A549 (cell line): ENCODE measurements at regions not wholly inside any gene's neighbourhood (a gene's known extent, or its start where the extent isn't known, plus 50 kb on each side); places are given as distances from the start of the nearest gene placed in this dataset.

Source experiments
- ATAC-seq, 2 experiments: fragments of 200-7000 bp in 1 of 2; fragments of >200 bp in 1 of 2; cut with Nextera tagmentation in 1 of 2; cut with Tn5 transposase in 1 of 2; 3 replicates each; pipeline versions ENCODE4 v1.8.0 to v1.9.1; 2018 to 2020; ENCODE audit warnings: mild to moderate bottlenecking in 1 of 2, moderate library complexity in 1 of 2
- CTCF ChIA-PET: fragments of 300-600 bp; sonication (Branson Sonifier 250); formaldehyde crosslinking; extraction: SDS; loops from one replicate; lab custom pipeline; 2021; ENCODE audit warnings: antibody characterized with exemption, inconsistent platforms; lab: Yijun Ruan, JAX
- POLR2A ChIA-PET: fragments of 350-600 bp; formaldehyde crosslinking; extraction: SDS; loops from one replicate; lab custom pipeline; 2021; ENCODE audit warnings: antibody characterized with exemption, inconsistent platforms; lab: Yijun Ruan, JAX
- DNase-seq, 2 experiments: peaks; one replicate each; pipeline versions ENCODE4 v3.0.0 to v3.0.0-alpha.2; 2011 to 2016; ENCODE audit warnings: low read depth in 1 of 2, low spot score in 1 of 2
- FAIRE-seq: peaks from 2 replicates; lab custom pipeline; 2011; peaks lifted over from hg19 to GRCh38; lab: Jason Lieb, UNC
- H3K27ac ChIP-seq, 2 experiments: fragments of >200 bp; sonication (Bioruptor Twin); formaldehyde crosslinking; 3 replicates each; pipeline ENCODE4 v1.5.1; 2016 to 2017
- H3K4me1 ChIP-seq: fragments of >200 bp; sonication (Bioruptor Twin); formaldehyde crosslinking; 3 replicates; pipeline ENCODE4 v1.6.1; 2016
- H3K4me2 ChIP-seq: fragments of >200 bp; sonication (Bioruptor Twin); formaldehyde crosslinking; 3 replicates; pipeline ENCODE4 v1.6.1; 2016
- H3K4me3 ChIP-seq: fragments of >200 bp; sonication (Bioruptor Twin); formaldehyde crosslinking; 3 replicates; pipeline ENCODE4 v1.5.1; 2016
- H3K9me3 ChIP-seq: fragments of >200 bp; sonication (Bioruptor Twin); formaldehyde crosslinking; 3 replicates; pipeline ENCODE4 v1.6.1; 2016
- BHLHE40 ChIP-seq: IDR thresholded peaks from 2 replicates; pipeline ENCODE4 v1.6.1; 2012; ENCODE audit warnings: low read depth, low read length, inconsistent platforms
- CBX8 ChIP-seq: fragments of 200-600 bp; sonication (generic); IDR thresholded peaks from 2 replicates; pipeline ENCODE4 v1.6.1; 2016
- CEBPB ChIP-seq, 2 experiments: fragments of >200 bp in 1 of 2; sonication (Bioruptor Twin) in 1 of 2; formaldehyde crosslinking in 1 of 2; IDR thresholded peaks; 2 replicates each; pipeline ENCODE4 v1.6.1; 2012 to 2016
- CHD4 ChIP-seq: fragments of 200-600 bp; sonication (generic); IDR thresholded peaks from 2 replicates; pipeline ENCODE4 v1.6.1; 2016; ENCODE audit warnings: antibody characterized with exemption, mild to moderate bottlenecking, borderline replicate concordance
- ESRRA ChIP-seq: fragments of 150-350 bp; IDR thresholded peaks from 2 replicates; pipeline ENCODE4 v1.6.1; 2014; ENCODE audit warnings: mild to moderate bottlenecking, low read length, borderline replicate concordance
- FOSB ChIP-seq: fragments of 250-450 bp; sonication (Bioruptor Pico); IDR thresholded peaks from 2 replicates; pipeline ENCODE4 v1.5.0; 2020; ENCODE audit warnings: mild to moderate bottlenecking, moderate library complexity
- FOSL2 ChIP-seq, 2 experiments: fragments of 450-650 bp in 1 of 2; fragments of >200 bp in 1 of 2; sonication (Bioruptor Twin) in 1 of 2; formaldehyde crosslinking; IDR thresholded peaks; 2 replicates each; pipeline versions ENCODE4 v1.5.0 to v1.6.1; 2016 to 2020; ENCODE audit warnings: mild to moderate bottlenecking in 1 of 2, moderate library complexity in 1 of 2
- GATA3 ChIP-seq: IDR thresholded peaks from 2 replicates; pipeline ENCODE4 v1.6.1; 2012; ENCODE audit warnings: borderline replicate concordance
- HDAC2 ChIP-seq: fragments of 200-600 bp; sonication (generic); IDR thresholded peaks from 2 replicates; pipeline ENCODE4 v1.6.1; 2016
- HOXB5 ChIP-seq: fragments of 250-450 bp; sonication (Bioruptor Pico); IDR thresholded peaks from 2 replicates; pipeline ENCODE4 v1.5.0; 2020; ENCODE audit warnings: mild to moderate bottlenecking, moderate library complexity
- KDM1A ChIP-seq: fragments of 200-600 bp; sonication (generic); IDR thresholded peaks from 2 replicates; pipeline ENCODE4 v1.6.1; 2016; ENCODE audit warnings: low read depth, mild to moderate bottlenecking
- KDM5A ChIP-seq: fragments of 200-600 bp; sonication (generic); IDR thresholded peaks from 2 replicates; pipeline ENCODE4 v1.6.1; 2016; ENCODE audit warnings: antibody characterized with exemption, mild to moderate bottlenecking
- NR3C1 ChIP-seq: fragments of >200 bp; sonication (Bioruptor Twin); formaldehyde crosslinking; IDR thresholded peaks from 3 replicates; pipeline ENCODE4 v1.6.1; 2017
- PHF8 ChIP-seq: fragments of 200-600 bp; sonication (generic); IDR thresholded peaks from 2 replicates; pipeline ENCODE4 v1.6.1; 2016; ENCODE audit warnings: low read depth, mild to moderate bottlenecking, antibody characterized with exemption, moderate library complexity, borderline replicate concordance
- POLR2AphosphoS2 ChIP-seq: conservative IDR thresholded peaks from 2 replicates; pipeline ENCODE4 v1.6.1; 2012; ENCODE audit warnings: low read length, improper control_type of control experiment, inconsistent platforms
- RCOR1 ChIP-seq: fragments of 150-350 bp; IDR thresholded peaks from 2 replicates; pipeline ENCODE4 v1.6.1; 2014; ENCODE audit warnings: antibody characterized with exemption, low read length, low read depth
- RFX5 ChIP-seq: fragments of 450-650 bp; IDR thresholded peaks from 2 replicates; pipeline ENCODE4 v1.7.1; 2014; ENCODE audit warnings: antibody characterized with exemption, mild to moderate bottlenecking, moderate library complexity
- ZC3H11A ChIP-seq: fragments of 450-650 bp; IDR thresholded peaks from 2 replicates; pipeline ENCODE4 v1.6.1; 2014; ENCODE audit warnings: antibody characterized with exemption, mild to moderate bottlenecking
- ZSCAN20 ChIP-seq: fragments of 250-450 bp; sonication (Bioruptor Pico); IDR thresholded peaks from 2 replicates; pipeline ENCODE4 v1.8.0; 2022; ENCODE audit warnings: mild to moderate bottlenecking, moderate library complexity
- WGBS: methylation state at CpG from one replicate; pipeline ENCODE4 v1.1.6; 2017; ENCODE audit errors: missing lambda C conversion rate; 5-methylcytosine and 5-hydroxymethylcytosine counted together
- TF ChIP-seq, protein P1 (sequence below): fragments of >200 bp; sonication (Bioruptor Twin); formaldehyde crosslinking; IDR thresholded peaks from 2 replicates; pipeline ENCODE4 v1.6.1; 2016
- TF ChIP-seq, protein P2 (sequence below): IDR thresholded peaks from 2 replicates; pipeline ENCODE4 v1.6.1; 2012; ENCODE audit warnings: low read depth, borderline replicate concordance
- TF ChIP-seq, protein P3 (sequence below): fragments of 150-350 bp; IDR thresholded peaks from 2 replicates; pipeline ENCODE4 v1.6.1; 2014; ENCODE audit warnings: low read depth, mild to moderate bottlenecking, low read length
- TF ChIP-seq, protein P4 (sequence below): fragments of 250-450 bp; sonication (Bioruptor Pico); IDR thresholded peaks from 2 replicates; pipeline ENCODE4 v1.5.0; 2020; ENCODE audit warnings: low read depth, mild to moderate bottlenecking, moderate library complexity
- TF ChIP-seq, protein P5 (sequence below): fragments of 250-450 bp; sonication (Bioruptor Pico); IDR thresholded peaks from 2 replicates; pipeline ENCODE4 v1.5.0; 2021; ENCODE audit warnings: mild to moderate bottlenecking, moderate library complexity, borderline replicate concordance

DNA sequence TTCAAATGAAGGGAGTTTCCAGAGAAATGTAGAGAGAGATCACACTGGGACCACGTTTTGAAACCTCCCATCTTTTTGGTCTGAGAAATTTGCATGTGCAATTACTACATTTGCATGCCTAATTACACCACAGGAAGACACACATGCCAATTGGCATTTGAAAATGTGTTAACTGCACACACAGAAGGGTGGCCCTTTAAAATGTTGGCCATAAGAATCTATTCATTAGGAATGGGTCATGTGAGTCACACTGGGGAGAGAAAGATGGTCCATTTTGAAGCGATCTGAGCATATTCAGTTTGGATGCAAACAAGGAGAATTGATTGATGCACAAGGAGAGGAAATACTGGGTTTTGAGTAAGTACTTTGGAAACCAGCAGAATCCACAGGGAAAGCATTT is 1407.1 kb upstream of the ACVR2A start (continued):
- no peak for TF ChIP-seq HOXB5
- TF ChIP-seq ESRRA = no peak
- TF ChIP-seq ZC3H11A = no peak
- TF ChIP-seq ZSCAN20 = no peak
- TF ChIP-seq, all 56 proteins: peak for 0

DNA sequence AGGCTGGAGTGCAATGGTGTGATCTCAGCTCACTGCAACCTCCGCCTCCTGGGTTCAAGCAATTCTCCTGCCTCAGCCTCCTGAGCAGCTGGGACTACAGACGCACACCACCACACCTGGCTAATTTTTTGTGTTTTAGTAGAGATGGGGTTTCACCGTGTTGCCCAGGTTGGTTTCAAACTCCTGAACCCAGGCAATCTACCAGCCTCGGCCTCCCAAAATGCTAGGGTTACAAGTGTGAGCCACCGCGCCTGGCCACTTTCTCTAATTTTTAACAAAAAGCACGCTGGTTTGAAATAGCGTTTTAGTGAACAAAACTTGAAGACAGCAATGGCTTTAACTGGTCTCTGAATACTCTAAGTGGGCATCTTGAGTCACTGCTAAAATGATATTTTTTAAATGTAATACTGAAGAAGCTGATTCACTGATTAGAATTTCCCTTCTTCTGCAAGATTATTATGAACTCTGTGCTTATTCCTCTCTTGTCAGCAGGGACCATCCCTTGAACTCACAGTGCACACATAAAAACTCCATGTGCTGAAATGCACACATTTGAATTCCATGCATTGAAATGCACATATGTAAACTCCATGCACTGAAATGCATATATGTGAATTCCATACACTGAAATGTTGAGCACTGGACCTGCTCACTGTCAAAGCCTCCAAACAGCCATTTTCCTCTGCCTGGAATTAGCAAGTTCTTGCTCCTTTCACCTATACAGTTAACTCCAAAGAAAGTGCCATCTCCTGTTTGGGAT is 1411.5 kb upstream of the ACVR2A start:
- no peak for FAIRE-seq
- Histone ChIP-seq H3K4me2 (no peak overlapping the region), H3K4me1 (no peaks in the 10 kb centered on the region), H3K9me3 (no peaks in the 10 kb centered on the region), H3K4me3 (no peak overlapping the region), H3K27ac (no peak overlapping the region)
- no peak for DNase-seq
- POLR2A ChIA-PET = no interaction called here
- 68% methylated on average over 8 of the region's 8 CpGs for WGBS
- CTCF ChIA-PET = no interaction called here
- TF ChIP-seq RCOR1 (no peak), RFX5 (no peak), CHD4 (no peak), CEBPB (IDR thresholded peaks at IDR 0.05) (no peak), HOXB5 (no peak), GATA3 (no peak), FOSL2 (IDR thresholded peaks at IDR 0.05) (no peak), FOSL2 (CRISPR knock-in tag; IDR thresholded peaks at IDR 0.05) (no peak), POLR2AphosphoS2 (no peak), KDM1A (no peak), BHLHE40 (no peak), HDAC2 (no peak), CBX8 (no peak), PHF8 (no peak), FOSB (CRISPR knock-in tag) (no peak)
- TF ChIP-seq, protein P1, sequence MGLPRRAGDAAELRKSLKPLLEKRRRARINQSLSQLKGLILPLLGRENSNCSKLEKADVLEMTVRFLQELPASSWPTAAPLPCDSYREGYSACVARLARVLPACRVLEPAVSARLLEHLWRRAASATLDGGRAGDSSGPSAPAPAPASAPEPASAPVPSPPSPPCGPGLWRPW = no peak
- TF ChIP-seq, protein P2, sequence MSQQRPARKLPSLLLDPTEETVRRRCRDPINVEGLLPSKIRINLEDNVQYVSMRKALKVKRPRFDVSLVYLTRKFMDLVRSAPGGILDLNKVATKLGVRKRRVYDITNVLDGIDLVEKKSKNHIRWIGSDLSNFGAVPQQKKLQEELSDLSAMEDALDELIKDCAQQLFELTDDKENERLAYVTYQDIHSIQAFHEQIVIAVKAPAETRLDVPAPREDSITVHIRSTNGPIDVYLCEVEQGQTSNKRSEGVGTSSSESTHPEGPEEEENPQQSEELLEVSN = no peak
- TF ChIP-seq, protein P3, sequence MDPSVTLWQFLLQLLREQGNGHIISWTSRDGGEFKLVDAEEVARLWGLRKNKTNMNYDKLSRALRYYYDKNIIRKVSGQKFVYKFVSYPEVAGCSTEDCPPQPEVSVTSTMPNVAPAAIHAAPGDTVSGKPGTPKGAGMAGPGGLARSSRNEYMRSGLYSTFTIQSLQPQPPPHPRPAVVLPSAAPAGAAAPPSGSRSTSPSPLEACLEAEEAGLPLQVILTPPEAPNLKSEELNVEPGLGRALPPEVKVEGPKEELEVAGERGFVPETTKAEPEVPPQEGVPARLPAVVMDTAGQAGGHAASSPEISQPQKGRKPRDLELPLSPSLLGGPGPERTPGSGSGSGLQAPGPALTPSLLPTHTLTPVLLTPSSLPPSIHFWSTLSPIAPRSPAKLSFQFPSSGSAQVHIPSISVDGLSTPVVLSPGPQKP = no peak
- TF ChIP-seq, protein P4, sequence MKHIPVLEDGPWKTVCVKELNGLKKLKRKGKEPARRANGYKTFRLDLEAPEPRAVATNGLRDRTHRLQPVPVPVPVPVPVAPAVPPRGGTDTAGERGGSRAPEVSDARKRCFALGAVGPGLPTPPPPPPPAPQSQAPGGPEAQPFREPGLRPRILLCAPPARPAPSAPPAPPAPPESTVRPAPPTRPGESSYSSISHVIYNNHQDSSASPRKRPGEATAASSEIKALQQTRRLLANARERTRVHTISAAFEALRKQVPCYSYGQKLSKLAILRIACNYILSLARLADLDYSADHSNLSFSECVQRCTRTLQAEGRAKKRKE (CRISPR knock-in tag) = no peak
- no peak for ATAC-seq

DNA sequence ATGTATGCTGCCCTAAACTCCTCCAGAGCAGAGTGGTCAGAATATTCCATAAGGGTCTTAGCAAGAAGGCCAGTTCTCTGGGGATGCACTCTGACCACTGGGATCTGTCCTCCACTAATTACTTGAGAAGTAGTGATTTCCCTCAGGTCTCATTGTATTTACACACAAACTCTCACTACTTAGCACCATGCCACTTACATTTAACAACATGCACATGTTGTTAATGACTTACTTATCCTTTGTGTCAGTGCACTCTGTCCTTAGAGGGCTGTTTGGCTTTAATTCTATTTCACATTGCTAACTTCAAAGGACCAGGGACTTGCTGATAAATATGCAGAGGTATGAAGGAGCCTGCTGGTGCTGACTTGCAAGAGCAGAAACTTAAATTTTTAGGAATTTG is 1415.5 kb upstream of the ACVR2A start:
- POLR2A ChIA-PET = no interaction called here
- CTCF ChIA-PET = no interaction called here
- H3K4me3 ChIP-seq = no peak overlapping the region

More for the DNA sequence above, 1415.5 kb upstream of the ACVR2A start:
- Histone ChIP-seq H3K27ac (no peak overlapping the region), H3K4me1 (peaks cover 9% of the 10 kb centered on the region; the same call in 1 of the 3 replicates), H3K4me2 (no peak overlapping the region), H3K9me3 (no peaks in the 10 kb centered on the region)
- TF ChIP-seq NR3C1 (no peak), KDM1A (no peak), POLR2AphosphoS2 (no peak), KDM5A (no peak)
- TF ChIP-seq, protein P5, sequence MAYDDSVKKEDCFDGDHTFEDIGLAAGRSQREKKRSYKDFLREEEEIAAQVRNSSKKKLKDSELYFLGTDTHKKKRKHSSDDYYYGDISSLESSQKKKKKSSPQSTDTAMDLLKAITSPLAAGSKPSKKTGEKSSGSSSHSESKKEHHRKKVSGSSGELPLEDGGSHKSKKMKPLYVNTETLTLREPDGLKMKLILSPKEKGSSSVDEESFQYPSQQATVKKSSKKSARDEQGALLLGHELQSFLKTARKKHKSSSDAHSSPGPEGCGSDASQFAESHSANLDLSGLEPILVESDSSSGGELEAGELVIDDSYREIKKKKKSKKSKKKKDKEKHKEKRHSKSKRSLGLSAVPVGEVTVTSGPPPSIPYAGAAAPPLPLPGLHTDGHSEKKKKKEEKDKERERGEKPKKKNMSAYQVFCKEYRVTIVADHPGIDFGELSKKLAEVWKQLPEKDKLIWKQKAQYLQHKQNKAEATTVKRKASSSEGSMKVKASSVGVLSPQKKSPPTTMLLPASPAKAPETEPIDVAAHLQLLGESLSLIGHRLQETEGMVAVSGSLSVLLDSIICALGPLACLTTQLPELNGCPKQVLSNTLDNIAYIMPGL (CRISPR knock-in tag) = no peak
- DNase-seq (no peak), FAIRE-seq (no peak), ATAC-seq (no peak)
